NCI-H446 treated with DMSO at 0.1 percent for 48 hours (cell line): ENCODE measurements at regions not wholly inside any gene's neighbourhood (a gene's known extent, or its start where the extent isn't known, plus 50 kb on each side); places are given as distances from the start of the nearest gene placed in this dataset.

Experiments
- DNase-seq: peaks from one replicate; lab custom pipeline; 2025; lab: John Stamatoyannopoulos, UW

GRCh38 chr6:43917878-43918382 lies 147.9 kb downstream of the VEGFA start:
- no peak for DNase-seq

- DNase-seq: no peak
Measured at GRCh38 chr6:43916924-43917877, 147.2 kb downstream of the VEGFA start.

- no peak for DNase-seq
Measured at GRCh38 chr6:43915986-43916923, 146.2 kb downstream of the VEGFA start.

- DNase-seq: no peak
Measured at GRCh38 chr6:43915208-43915869, 145.3 kb downstream of the VEGFA start.

- no peak for DNase-seq
Measured at GRCh38 chr6:43914272-43915147, 144.5 kb downstream of the VEGFA start.

GRCh38 chr6:43913375-43914271 lies 143.6 kb downstream of the VEGFA start:
- DNase-seq: no peak

GRCh38 chr6:43912598-43913371 lies 142.8 kb downstream of the VEGFA start:
- DNase-seq: no peak

GRCh38 chr6:43912116-43912577 lies 142.1 kb downstream of the VEGFA start:
- DNase-seq: no peak

GRCh38 chr6:43911354-43912115 lies 141.5 kb downstream of the VEGFA start:
- DNase-seq: no peak

- DNase-seq: no peak
Measured at GRCh38 chr6:43910638-43911353, 140.8 kb downstream of the VEGFA start.

- no peak for DNase-seq
Measured at GRCh38 chr6:43910149-43910637, 140.2 kb downstream of the VEGFA start.

GRCh38 chr6:43909474-43910148 lies 139.6 kb downstream of the VEGFA start:
- no peak for DNase-seq

- DNase-seq: no peak
Measured at GRCh38 chr6:43907789-43908472, 137.9 kb downstream of the VEGFA start.

- DNase-seq: no peak
Measured at GRCh38 chr6:43907312-43907711, 137.3 kb downstream of the VEGFA start.

GRCh38 chr6:43904311-43905123 lies 134.5 kb downstream of the VEGFA start:
- no peak for DNase-seq
